Stimulated activated CD4-positive, alpha-beta T cell treated with anti-CD3 and anti-CD28 coated beads, Interleukin-1b, Interleukin-23, amount 100 ng/mL, for 1 hour (primary cell): ENCODE measurements at regions not wholly inside any gene's neighbourhood (a gene's known extent, or its start where the extent isn't known, plus 50 kb on each side); places are given as distances from the start of the nearest gene placed in this dataset.
"Not testable (repeated sequence)": the region's sequence is repeated elsewhere in the genome, so short reads cannot be mapped to it uniquely, and the experiment has no call there.

Experiments
- DNase-seq, 2 donors: peaks; one replicate each; pipeline ENCODE4 v3.0.0-alpha.2; 2020; ENCODE audit warnings: low read depth in 2 of 2

DNA sequence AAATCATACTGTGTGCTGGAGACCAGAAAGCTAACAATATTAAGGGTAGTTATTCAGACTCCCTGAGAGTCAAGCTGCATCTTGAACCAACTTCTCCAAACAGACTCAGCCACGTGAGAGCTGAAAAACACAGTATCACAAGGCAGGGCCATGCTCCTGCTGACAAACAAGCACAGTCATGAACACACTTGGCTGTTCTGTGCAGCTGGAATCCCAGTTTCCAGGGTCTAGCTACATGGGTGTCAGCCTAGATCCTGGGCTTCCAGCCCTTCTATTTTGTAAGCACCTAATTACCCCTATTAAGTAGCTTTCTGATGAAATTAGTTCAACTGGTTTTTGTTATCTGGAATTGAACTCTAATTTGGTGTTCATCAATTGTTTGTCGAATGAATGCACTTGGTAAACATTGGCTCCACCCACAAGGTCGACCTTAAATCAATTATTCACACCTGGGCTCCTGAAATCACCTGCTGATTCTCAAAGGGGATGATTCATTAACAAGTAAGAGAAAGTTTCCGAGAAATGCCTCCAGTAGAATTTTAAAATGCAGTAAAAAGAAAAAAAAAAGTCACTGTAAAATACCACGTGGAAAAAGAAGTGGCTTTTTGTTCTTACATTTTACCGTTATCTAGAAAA, 179.3 kb downstream of the ZC3H11B start:
- DNase-seq, result no peak

- no peak for DNase-seq
Measured at GRCh38 chr1:219433001-219433400, 179.9 kb downstream of the ZC3H11B start.

- no peak for DNase-seq
Measured at GRCh38 chr1:219432191-219432606, 180.7 kb downstream of the ZC3H11B start.

- no peak for DNase-seq
Measured at GRCh38 chr1:219430419-219430818, 182.5 kb downstream of the ZC3H11B start.

- DNase-seq, result no peak
Measured at GRCh38 chr1:219428651-219429050, 184.3 kb downstream of the ZC3H11B start.

DNA sequence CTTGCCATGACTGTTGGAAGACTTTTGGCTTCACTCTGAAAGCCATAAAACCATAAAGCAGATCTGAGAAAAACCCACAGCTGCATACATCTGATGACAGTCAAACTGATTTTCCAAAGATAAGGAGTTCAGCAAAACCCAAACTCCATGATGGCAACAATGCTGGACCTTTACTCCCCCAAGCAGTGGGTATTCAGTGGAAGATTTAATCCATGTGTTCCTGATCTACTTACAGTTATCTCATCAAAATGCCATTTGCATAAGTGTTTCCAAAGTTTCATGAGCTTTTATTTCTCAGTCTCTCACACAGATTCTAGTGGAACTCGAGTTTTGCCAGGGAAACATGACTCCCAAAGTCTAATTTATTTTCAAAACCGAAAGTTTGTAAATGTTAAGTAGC, 184.9 kb downstream of the ZC3H11B start:
- DNase-seq, result no peak

DNA sequence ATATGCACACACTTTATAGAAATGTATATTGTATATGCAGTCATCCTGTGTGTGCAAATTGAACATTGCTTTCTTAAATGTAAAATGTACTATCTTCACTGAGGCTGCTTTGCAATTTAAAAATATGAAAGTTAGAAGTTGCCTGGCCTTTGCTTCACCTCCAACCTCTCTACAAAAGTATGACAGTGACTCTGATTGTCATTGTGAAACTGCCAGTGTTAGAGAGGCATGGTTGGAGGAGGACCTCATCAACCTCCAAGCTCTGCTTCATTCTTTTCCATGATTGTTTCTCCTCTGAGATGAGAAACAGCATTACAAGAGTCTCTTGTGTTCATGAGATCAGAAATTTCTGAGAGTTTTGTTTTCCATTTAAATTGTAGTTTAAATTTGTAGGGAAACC, 185.5 kb downstream of the ZC3H11B start:
- DNase-seq, result no peak

- no peak for DNase-seq
Measured at GRCh38 chr1:219422811-219423598, 189.9 kb downstream of the ZC3H11B start.

DNA sequence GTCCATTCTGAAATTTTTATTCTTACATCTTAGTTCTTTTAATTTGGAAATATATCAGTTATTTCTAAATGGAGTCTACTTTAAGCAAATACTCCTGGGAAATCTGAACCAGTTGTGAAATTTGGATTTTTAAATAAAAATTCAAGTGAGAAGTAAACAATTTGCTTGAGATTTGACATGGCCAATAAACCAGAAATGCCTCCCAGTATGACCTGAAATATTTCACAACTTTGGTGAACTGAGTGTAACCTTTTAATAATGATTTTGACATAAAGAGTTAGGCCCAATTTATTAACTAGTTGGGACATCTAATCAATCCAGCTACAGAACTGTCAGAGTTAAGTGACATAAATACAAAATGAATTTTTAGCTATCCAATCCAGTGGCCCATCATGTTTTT, 192.0 kb downstream of the ZC3H11B start:
- DNase-seq, result no peak

- DNase-seq, result no peak
Measured at GRCh38 chr1:219419860-219420259, 193.0 kb downstream of the ZC3H11B start.

GRCh38 chr1:219419065-219419464, 193.8 kb downstream of the ZC3H11B start:
- no peak for DNase-seq

GRCh38 chr1:219417610-219418009, 195.3 kb downstream of the ZC3H11B start:
- no peak for DNase-seq

DNA sequence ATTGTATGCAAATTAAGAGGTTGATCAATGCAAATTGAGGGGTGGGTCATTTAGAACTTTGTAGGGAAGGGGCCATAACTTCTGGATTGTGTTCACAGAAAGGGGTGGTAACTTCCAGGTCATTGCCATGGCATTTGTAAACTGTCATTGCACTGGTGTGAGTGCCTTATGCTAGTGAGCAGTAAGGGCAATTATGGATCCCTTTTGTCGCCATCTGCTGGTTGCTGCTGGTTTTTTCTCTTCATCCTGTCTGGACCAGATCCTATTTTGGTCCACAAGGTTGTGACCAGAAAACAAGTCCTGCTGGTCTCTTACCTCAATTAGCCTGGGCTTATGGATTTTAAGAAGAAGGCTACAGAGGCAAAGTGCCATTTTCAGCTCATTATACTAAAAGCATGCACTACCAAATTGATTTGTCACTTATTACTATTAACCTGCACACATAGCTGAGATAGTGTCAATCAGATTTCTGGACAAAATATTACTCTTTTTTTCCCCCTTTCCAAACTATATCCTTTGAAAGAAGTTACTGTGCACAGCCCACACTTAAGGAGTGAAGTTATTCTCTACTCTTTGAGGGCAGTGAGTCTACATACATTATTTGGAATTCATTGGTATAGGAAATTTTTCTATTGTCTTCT, 196.2 kb downstream of the ZC3H11B start:
- DNase-seq, result peak in 1 of 2 donors; percentile 32

DNA sequence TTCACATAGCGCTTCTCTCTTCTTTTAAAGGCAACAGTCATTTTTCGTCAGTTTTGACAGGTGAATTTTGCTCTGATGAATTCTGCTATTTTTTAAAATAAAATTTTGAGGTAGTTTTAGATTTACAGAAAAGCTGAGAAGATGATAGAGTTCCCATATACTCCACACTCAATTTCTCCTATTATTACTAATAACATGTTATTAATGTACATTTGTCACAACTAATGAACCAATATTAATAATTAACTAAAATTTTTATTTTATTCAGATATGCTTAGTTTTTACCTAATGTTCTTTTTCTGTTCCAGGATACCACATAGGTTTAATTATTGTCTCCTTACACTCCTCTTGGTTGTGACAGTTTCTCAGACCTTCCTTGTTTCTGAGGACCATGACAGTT, 197.0 kb downstream of the ZC3H11B start:
- no peak for DNase-seq

DNA sequence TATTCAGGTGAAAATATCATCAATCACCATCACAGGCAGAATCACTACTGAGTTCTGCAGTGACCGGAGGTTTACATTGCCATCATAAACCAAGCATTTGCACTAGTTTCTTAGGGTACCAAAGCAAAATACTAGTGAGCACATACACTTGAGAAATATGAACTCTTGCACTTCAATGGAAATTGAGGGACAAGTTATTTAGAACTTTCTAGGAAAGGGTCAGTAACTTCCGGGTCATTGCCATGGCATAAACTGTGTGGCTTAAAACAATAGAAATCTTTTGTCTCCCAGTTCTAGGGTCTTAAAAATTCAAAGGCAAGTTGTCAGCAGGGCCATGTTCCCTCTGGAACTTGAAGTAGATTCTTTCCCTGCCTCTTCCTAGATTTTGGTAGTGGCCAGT, 197.5 kb downstream of the ZC3H11B start:
- DNase-seq, result no peak

DNA sequence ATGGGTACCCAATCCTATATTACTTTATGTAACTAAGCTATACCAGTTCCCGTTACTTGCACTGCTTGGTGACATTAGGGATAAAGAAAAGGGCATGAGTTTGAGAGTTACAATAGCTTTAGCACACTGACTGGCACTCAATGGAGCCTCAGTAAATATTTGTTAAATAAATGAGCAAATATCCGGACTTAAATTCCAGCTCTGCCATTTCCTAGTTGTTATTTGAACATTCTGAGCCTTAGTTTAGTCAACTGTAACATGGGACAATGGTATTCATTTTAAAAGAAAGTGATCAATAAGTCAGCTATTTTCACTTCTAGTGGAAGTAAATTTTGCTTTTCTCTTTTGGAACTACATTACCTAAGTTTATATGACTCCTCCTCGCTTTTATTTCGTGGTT, 198.7 kb downstream of the ZC3H11B start:
- no peak for DNase-seq

DNA sequence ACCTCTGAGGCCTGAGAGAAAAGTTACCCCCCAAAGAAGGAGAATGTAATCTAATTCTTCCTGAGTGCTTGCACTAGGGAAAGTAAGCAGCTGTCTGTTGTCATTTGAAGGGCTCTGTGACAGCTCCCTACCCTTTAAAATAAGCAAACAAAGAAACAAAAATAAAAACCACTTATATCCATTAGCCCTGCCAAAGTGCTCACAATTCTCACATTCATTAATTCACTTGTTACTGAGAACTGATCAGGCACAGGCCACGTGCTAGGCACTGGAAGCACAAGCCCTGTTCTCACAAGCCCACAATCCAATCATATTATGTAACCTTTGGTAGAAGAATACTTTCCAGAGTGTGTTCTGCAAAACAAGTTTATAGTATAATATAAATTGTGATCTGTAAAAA, 199.4 kb downstream of the ZC3H11B start:
- no peak for DNase-seq

GRCh38 chr1:219412772-219413171, 200.1 kb downstream of the ZC3H11B start:
- DNase-seq, result no peak

- not testable (repeated sequence) for DNase-seq
Measured at GRCh38 chr1:219410721-219411120, 202.2 kb downstream of the ZC3H11B start.

DNA sequence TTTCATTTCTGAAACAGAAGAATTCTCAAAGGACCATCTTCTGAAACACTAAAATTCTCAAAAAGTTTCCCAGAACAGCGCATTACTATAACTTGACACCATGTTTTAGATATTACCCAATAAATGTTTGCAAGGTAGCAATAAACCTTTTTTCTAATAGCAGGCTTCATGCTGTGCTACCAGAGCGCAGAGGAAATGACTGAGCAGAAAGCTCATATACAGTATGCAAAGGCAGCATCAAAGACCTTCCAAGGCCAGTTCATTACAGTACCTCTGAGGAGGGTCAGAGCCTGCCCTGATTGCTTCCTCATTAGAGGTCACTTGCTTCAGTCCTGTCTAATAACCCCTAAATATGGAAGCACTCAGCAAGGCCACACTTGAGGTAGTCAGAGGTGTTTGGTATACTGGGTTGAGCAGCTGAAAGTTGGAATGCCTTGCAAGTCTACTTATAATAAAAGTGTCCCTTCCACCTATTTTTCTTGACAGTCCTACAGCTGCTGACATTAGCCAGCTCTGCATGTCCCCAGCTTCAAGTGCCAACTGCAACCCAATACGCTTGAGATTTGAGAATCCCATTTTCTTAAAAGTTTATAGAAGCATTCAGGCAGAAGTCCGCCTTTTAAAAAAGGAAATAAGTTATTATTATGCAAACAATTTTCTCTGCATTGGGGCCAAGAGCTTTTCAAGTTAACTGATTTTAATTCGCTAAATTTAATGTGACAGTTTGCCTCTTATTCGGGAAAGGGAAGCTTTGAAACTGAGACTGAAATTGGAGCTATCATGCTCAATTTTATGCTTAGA, 207.2 kb downstream of the ZC3H11B start:
- no peak for DNase-seq

DNA sequence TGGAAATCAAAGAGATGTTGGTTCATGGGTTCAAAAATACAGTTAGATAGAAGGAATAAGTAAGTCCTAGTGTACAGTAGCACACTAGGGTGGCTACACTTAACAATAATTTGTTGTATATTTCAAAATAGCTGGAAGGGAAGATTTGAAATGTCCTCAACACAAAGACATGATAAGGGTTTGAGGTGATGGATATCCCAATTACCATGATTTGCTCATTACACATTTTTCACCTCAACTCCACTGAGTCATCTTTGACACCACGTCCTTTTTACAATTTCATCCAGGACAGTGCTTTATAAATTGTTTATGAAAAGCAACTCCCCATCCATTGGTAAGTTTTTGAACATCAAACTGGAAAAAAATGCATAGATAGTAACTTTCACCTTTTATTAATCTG, 208.3 kb downstream of the ZC3H11B start:
- no peak for DNase-seq

GRCh38 chr1:219402925-219403324, 210.0 kb downstream of the ZC3H11B start:
- no peak for DNase-seq
